ENCODE measurements at regions not wholly inside any gene's neighbourhood (a gene's known extent, or its start where the extent isn't known, plus 50 kb on each side); places are given as distances from the start of the nearest gene placed in this dataset.

DNA sequence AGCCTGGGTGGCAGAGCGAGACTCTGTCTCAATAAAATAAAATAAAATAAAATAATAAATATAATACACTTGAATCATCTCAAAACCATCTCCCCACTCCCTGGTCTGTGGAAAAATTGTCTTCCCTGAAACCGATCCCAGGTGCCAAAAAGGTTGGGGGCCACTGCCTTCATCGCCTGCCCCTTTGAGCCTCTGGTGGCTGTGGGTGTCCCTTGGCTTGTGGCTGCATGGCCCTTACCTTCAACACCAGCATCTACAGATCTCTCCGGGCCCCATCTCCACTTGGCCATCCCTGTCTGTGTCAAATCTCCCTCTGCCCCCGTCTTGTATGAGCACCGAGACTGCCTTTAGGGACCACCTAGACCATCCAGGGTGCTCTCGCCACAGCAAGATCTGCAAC lies 177.3 kb downstream of the SEC14L1 start:
- peaks cover 61% of the 10 kb centered on the region for H3K4me1 Mint-ChIP-seq
- H3K27ac Mint-ChIP-seq, result no peak overlapping the region
- H3K4me3 Mint-ChIP-seq, result no peak overlapping the region
- H3K36me3 Mint-ChIP-seq (ENCODE audit: low read depth), result no peaks in the 10 kb centered on the region
- TF ChIP-seq CTCF (IDR thresholded peaks at IDR 0.05), result no peak
- no peak for DNase-seq
- H3K27me3 Mint-ChIP-seq (ENCODE audit: low read depth, poor library complexity), result peaks cover 10% of the 10 kb centered on the region
- no peaks in the 10 kb centered on the region for H3K9me3 Mint-ChIP-seq

- DNase-seq, result no peak
- H3K27ac Mint-ChIP-seq, result no peak overlapping the region
- TF ChIP-seq CTCF (IDR thresholded peaks at IDR 0.05), result no peak
- H3K27me3 Mint-ChIP-seq (ENCODE audit: low read depth, poor library complexity), result peaks cover 8% of the 10 kb centered on the region
- H3K9me3 Mint-ChIP-seq, result no peaks in the 10 kb centered on the region
- peaks cover 61% of the 10 kb centered on the region for H3K4me1 Mint-ChIP-seq
- H3K4me3 Mint-ChIP-seq, result no peak overlapping the region
- no peaks in the 10 kb centered on the region for H3K36me3 Mint-ChIP-seq (ENCODE audit: low read depth)
Observed at GRCh38 chr17:77318491-77319210, 177.9 kb downstream of the SEC14L1 start.

- Mint-ChIP-seq H3K27me3 (ENCODE audit: low read depth, poor library complexity) (peaks cover 8% of the 10 kb centered on the region), H3K27ac (peak overlapping the region; percentile 81), H3K9me3 (no peaks in the 10 kb centered on the region), H3K4me3 (peak overlapping the region; percentile 45), H3K36me3 (ENCODE audit: low read depth) (no peaks in the 10 kb centered on the region), H3K4me1 (peaks cover 69% of the 10 kb centered on the region)
- peak; percentile 36 for DNase-seq
- no peak for TF ChIP-seq CTCF (IDR thresholded peaks at IDR 0.05)
Observed at GRCh38 chr17:77319211-77320043, 178.7 kb downstream of the SEC14L1 start.

DNA sequence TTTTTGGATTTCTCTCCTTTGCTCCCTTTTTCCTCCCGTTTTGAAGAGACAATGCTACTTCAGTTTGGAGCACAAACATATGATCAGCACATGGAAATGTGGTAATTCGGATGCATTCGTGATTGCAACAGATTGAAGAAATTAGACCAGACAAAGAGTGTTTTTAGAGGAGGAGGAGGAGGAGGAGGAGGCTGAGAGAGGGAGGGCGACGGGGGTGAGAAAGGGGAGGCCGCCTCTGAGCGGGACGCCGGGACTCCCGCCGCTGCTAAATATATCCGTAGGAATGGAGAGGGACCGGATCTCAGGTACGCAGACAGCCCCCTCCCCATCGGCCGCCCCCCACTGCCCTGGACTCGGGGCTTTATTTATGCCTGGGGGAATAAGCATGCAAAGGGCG lies 179.3 kb downstream of the SEC14L1 start:
- H3K4me3 Mint-ChIP-seq, result peak overlapping the region; percentile 20
- peaks cover 75% of the 10 kb centered on the region for H3K4me1 Mint-ChIP-seq
- no peaks in the 10 kb centered on the region for H3K36me3 Mint-ChIP-seq (ENCODE audit: low read depth)
- H3K9me3 Mint-ChIP-seq, result no peaks in the 10 kb centered on the region
- H3K27me3 Mint-ChIP-seq (ENCODE audit: low read depth, poor library complexity), result peaks cover 8% of the 10 kb centered on the region
- no peak for TF ChIP-seq CTCF (IDR thresholded peaks at IDR 0.05)
- H3K27ac Mint-ChIP-seq, result no peak overlapping the region
- DNase-seq, result no peak

- Mint-ChIP-seq H3K4me3 (no peak overlapping the region), H3K4me1 (peaks cover 78% of the 10 kb centered on the region), H3K9me3 (no peaks in the 10 kb centered on the region), H3K36me3 (ENCODE audit: low read depth) (no peaks in the 10 kb centered on the region), H3K27ac (no peak overlapping the region), H3K27me3 (ENCODE audit: low read depth, poor library complexity) (peaks cover 8% of the 10 kb centered on the region)
- no peak for DNase-seq
- TF ChIP-seq CTCF (IDR thresholded peaks at IDR 0.05), result no peak
Observed at GRCh38 chr17:77320485-77321256, 179.9 kb downstream of the SEC14L1 start.
